ENCODE measurements at regions not wholly inside any gene's neighbourhood (a gene's known extent, or its start where the extent isn't known, plus 50 kb on each side); places are given as distances from the start of the nearest gene placed in this dataset.
A peak's percentile ranks its signal among the peaks of the same experiment; 100 is the strongest.

GRCh38 chr2:151159109-151159662 lies 102.5 kb downstream of the RBM43 start:
- Histone ChIP-seq H3K79me2 (no peaks in the 10 kb centered on the region), H3K27ac (peak overlapping the region; percentile 36), H3K27me3 (ENCODE audit: control insufficient read depth, insufficient read depth, low read length) (no peaks in the 10 kb centered on the region), H3K9me3 (ENCODE audit: control insufficient read depth, low read length) (no peaks in the 10 kb centered on the region), H3K4me3 (ENCODE audit: low read depth, low read length) (no peak overlapping the region), H3K4me2 (ENCODE audit: low read length) (peak overlapping the region; percentile 6), H3K9ac (no peak overlapping the region), H2AFZ (peak overlapping the region; percentile 33), H3K36me3 (ENCODE audit: control insufficient read depth, insufficient read depth, low read length) (no peaks in the 10 kb centered on the region), H3K4me1 (peaks cover 3% of the 10 kb centered on the region)
- no peak for TF ChIP-seq CTCF (IDR thresholded peaks at IDR 0.05)

GRCh38 chr2:151157000-151157735 lies 104.5 kb downstream of the RBM43 start:
- H3K27me3 ChIP-seq (ENCODE audit: control insufficient read depth, insufficient read depth, low read length) = no peaks in the 10 kb centered on the region
- H3K36me3 ChIP-seq (ENCODE audit: control insufficient read depth, insufficient read depth, low read length) = no peaks in the 10 kb centered on the region
- no peaks in the 10 kb centered on the region for H3K9me3 ChIP-seq (ENCODE audit: control insufficient read depth, low read length)
- H3K4me3 ChIP-seq (ENCODE audit: low read depth, low read length) = no peak overlapping the region
- TF ChIP-seq CTCF (IDR thresholded peaks at IDR 0.05) = no peak
- peak overlapping the region; percentile 12 for H2AFZ ChIP-seq
- H3K27ac ChIP-seq = no peak overlapping the region
- H3K9ac ChIP-seq = no peak overlapping the region
- peaks cover 3% of the 10 kb centered on the region for H3K4me1 ChIP-seq
- H3K79me2 ChIP-seq = no peaks in the 10 kb centered on the region
- no peak overlapping the region for H3K4me2 ChIP-seq (ENCODE audit: low read length)

DNA sequence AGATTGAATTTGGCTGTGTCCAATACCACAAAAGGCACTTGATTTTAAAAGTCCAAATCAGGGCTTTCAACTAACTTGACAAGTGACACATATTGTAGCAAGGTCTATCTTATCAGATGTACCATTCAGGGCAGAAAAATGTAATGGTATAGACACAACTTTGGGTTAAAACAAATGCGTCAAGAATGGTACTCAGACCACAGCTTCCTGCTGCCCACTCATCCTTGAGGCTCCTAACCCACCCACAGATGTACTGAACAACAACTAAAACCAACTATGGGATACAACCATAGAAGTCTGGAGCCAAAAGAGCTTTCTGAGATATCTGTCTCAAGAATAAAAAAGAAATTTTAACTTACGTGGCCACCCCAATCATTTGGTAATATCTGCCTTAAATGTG lies 105.2 kb downstream of the RBM43 start:
- no peak for TF ChIP-seq CTCF (IDR thresholded peaks at IDR 0.05)
- Histone ChIP-seq H3K27me3 (ENCODE audit: control insufficient read depth, insufficient read depth, low read length) (no peaks in the 10 kb centered on the region), H3K27ac (no peak overlapping the region), H3K4me3 (ENCODE audit: low read depth, low read length) (no peak overlapping the region), H3K9ac (no peak overlapping the region), H2AFZ (no peak overlapping the region), H3K4me2 (ENCODE audit: low read length) (no peak overlapping the region), H3K79me2 (no peaks in the 10 kb centered on the region), H3K4me1 (peaks cover 3% of the 10 kb centered on the region), H3K36me3 (ENCODE audit: control insufficient read depth, insufficient read depth, low read length) (no peaks in the 10 kb centered on the region), H3K9me3 (ENCODE audit: control insufficient read depth, low read length) (no peaks in the 10 kb centered on the region)

DNA sequence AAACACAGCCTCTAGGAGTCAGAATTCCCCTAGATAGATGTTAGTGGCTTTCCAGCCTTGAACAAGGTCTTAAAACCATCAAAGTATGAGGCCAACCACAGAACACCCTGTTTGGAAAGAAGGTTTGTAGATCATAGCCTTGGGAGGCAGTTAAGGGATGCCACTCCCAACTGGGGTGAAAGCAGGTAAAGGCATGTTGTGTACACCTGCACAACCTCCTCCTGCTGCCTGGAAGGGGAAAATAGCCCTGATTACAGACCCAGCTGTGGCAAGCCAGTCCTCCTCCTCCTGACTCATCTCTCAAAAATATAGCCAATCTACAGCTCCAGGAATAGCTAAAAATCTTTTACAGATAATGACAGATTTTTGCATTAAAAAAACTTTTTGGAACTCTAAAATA lies 108.1 kb downstream of the RBM43 start:
- no peak for TF ChIP-seq CTCF (IDR thresholded peaks at IDR 0.05)
- Histone ChIP-seq H3K4me3 (ENCODE audit: low read depth, low read length) (no peak overlapping the region), H2AFZ (no peak overlapping the region), H3K4me1 (no peaks in the 10 kb centered on the region), H3K36me3 (ENCODE audit: control insufficient read depth, insufficient read depth, low read length) (no peaks in the 10 kb centered on the region), H3K79me2 (no peaks in the 10 kb centered on the region), H3K27me3 (ENCODE audit: control insufficient read depth, insufficient read depth, low read length) (no peaks in the 10 kb centered on the region), H3K9me3 (ENCODE audit: control insufficient read depth, low read length) (no peaks in the 10 kb centered on the region), H3K4me2 (ENCODE audit: low read length) (no peak overlapping the region), H3K27ac (no peak overlapping the region), H3K9ac (no peak overlapping the region)
